Panc1 (cell line): ENCODE measurements at regions not wholly inside any gene's neighbourhood (a gene's known extent, or its start where the extent isn't known, plus 50 kb on each side); places are given as distances from the start of the nearest gene placed in this dataset.

ENCODE experiments used
- ATAC-seq: fragments of 200-7000 bp; cut with Tn5 transposase; 2 replicates; pipeline ENCODE4 v1.9.1; 2020; ENCODE audit warnings: mild to moderate bottlenecking, moderate library complexity
- BruUV-seq: library from RNA; stranded (reverse); fragments of 400-500 nt; replicated peaks from 2 replicates; lab custom pipeline; 2021; lab: Mats Ljungman, UMichigan
- CTCF ChIA-PET: fragments of 300-600 bp; sonication (Branson Sonifier 250); formaldehyde crosslinking; loops from one replicate; lab custom pipeline; 2022; ENCODE audit warnings: antibody characterized with exemption; lab: Charles Lee
- POLR2A ChIA-PET: fragments of 300-600 bp; sonication (Branson Sonifier 250); formaldehyde crosslinking; loops from one replicate; lab custom pipeline; 2022; ENCODE audit warnings: antibody characterized with exemption; lab: Charles Lee
- DNase-seq: peaks from one replicate; pipeline ENCODE4 v3.0.0-alpha.2; 2010; ENCODE audit warnings: low read depth, low spot score
- H3K27ac ChIP-seq: 2 replicates; pipeline ENCODE4 v1.5.1; 2011; ENCODE audit warnings: mild to moderate bottlenecking, low read length, inconsistent platforms
- H3K27me3 ChIP-seq: fragments of 200-500 bp; sonication (Bioruptor generic); 2 replicates; pipeline ENCODE4 v1.6.0; 2014; ENCODE audit warnings: low read length, inconsistent platforms; ENCODE audit not compliant: control insufficient read depth, insufficient read depth
- H3K36me3 ChIP-seq: fragments of 200-500 bp; sonication (Bioruptor generic); 2 replicates; pipeline ENCODE4 v1.5.1; 2014; ENCODE audit warnings: inconsistent platforms, mild to moderate bottlenecking, low read length, moderate library complexity; ENCODE audit not compliant: control insufficient read depth, insufficient read depth
- H3K4me1 ChIP-seq: 2 replicates; pipeline ENCODE4 v1.5.1; 2011; ENCODE audit warnings: inconsistent platforms, mild to moderate bottlenecking, low read length, moderate library complexity; ENCODE audit not compliant: control insufficient read depth, insufficient read depth
- H3K4me3 ChIP-seq, 2 experiments: 2 replicates each; pipeline ENCODE4 v1.5.1; 2011 to 2012; ENCODE audit warnings: low read depth in 2 of 2, low read length in 2 of 2, mild to moderate bottlenecking in 2 of 2, inconsistent platforms in 1 of 2, moderate library complexity in 1 of 2
- H3K9me3 ChIP-seq: fragments of 200-500 bp; sonication (Bioruptor generic); 2 replicates; pipeline ENCODE4 v1.5.1; 2014; ENCODE audit warnings: low read depth, mild to moderate bottlenecking, inconsistent platforms, low read length, moderate library complexity; ENCODE audit not compliant: control insufficient read depth, insufficient read depth
- CTCF ChIP-seq: fragments of 450-650 bp; IDR thresholded peaks from 2 replicates; pipeline ENCODE4 v1.5.1; 2017; ENCODE audit warnings: mild to moderate bottlenecking
- POLR2AphosphoS5 ChIP-seq: IDR thresholded peaks from 2 replicates; pipeline ENCODE4 v1.6.1; 2012; ENCODE audit warnings: mild to moderate bottlenecking, low read depth, low read length, moderate library complexity
- REST ChIP-seq, 2 experiments: IDR thresholded peaks; 2 replicates each; pipeline ENCODE4 v1.6.1; 2011 to 2012; ENCODE audit warnings: low read depth in 2 of 2, control low read depth in 1 of 2, low read length in 1 of 2, mild to moderate bottlenecking in 1 of 2, moderate library complexity in 1 of 2; ENCODE audit not compliant: insufficient read depth in 1 of 2
- SIN3A ChIP-seq: IDR thresholded peaks from 2 replicates; pipeline ENCODE4 v1.6.1; 2012; ENCODE audit warnings: low read depth, mild to moderate bottlenecking, low read length, moderate library complexity, borderline replicate concordance; ENCODE audit not compliant: insufficient read depth
- TCF7L2 ChIP-seq: IDR thresholded peaks from 2 replicates; pipeline ENCODE4 v1.6.1; 2011; ENCODE audit warnings: mild to moderate bottlenecking, low read depth, low read length, inconsistent platforms
- in situ Hi-C: cut with HindIII; loops from 2 replicates; pipeline ENCODE4 v1.10.0; 2016; ENCODE audit warnings: low sequenced_read_pairs, low pct_unique_long_range_greater_than_20kb
- intact Hi-C: fragments of 100-400 bp; cut with micrococcal nuclease; formaldehyde crosslinking; loops from one replicate; pipeline ENCODE4 v1.10.0; 2022; ENCODE audit not compliant: unreplicated experiment

DNA sequence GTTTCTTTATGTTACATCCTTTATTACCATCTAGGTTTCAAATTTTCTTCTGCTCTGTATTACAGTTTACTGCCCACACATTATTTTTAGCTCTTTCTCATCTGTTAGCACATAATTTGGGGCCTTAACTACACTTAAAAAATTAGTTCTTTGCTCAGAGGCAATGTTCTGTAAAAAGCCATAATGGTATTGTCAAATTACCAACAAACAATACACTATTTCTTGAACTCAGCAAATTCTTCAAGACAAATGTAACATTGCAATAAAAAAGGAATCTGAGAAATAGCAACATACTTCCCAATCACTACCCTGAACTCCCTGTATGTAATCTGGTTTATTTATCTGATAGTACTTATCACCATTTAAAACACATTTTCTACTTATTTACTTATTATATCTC, 448.6 kb upstream of the OPRM1 start:
- no TSS peak for BruUV-seq
- ATAC-seq (no peak), DNase-seq (no peak)
- CTCF ChIA-PET = no interaction called here
- Histone ChIP-seq H3K4me3 (no peak overlapping the region), H3K27ac (no peak overlapping the region), H3K4me1 (no peaks in the 10 kb centered on the region), H3K9me3 (no peaks in the 10 kb centered on the region), H3K27me3 (no peaks in the 10 kb centered on the region), H3K36me3 (no peaks in the 10 kb centered on the region; the same call in 1 of the 2 replicates)
- intact Hi-C loops = no loop called here
- POLR2A ChIA-PET = no interaction called here
- TF ChIP-seq POLR2AphosphoS5 = no peak
- TF ChIP-seq CTCF = no peak
- TF ChIP-seq REST (IDR thresholded peaks at IDR 0.05; ENCODE audit: insufficient read depth in 1 of 2, low read depth in 2 of 2, low read length in 1 of 2) = no peak
- no peak for TF ChIP-seq SIN3A
- no peak for TF ChIP-seq TCF7L2
- in situ Hi-C loops = no loop called here

GRCh38 chr6:153588330-153588729, 450.7 kb upstream of the OPRM1 start:
- CTCF ChIA-PET = no interaction called here

More at GRCh38 chr6:153588330-153588729, 450.7 kb upstream of the OPRM1 start:
- H3K9me3 ChIP-seq = no peaks in the 10 kb centered on the region
- no peak for DNase-seq
- POLR2A ChIA-PET = no interaction called here
- TF ChIP-seq SIN3A (no peak), REST (IDR thresholded peaks at IDR 0.05; ENCODE audit: insufficient read depth in 1 of 2, low read depth in 2 of 2, low read length in 1 of 2) (no peak), TCF7L2 (no peak), POLR2AphosphoS5 (no peak), CTCF (no peak)
- intact Hi-C loops (no loop called here), in situ Hi-C loops (no loop called here)
- H3K4me3 ChIP-seq = no peak overlapping the region
- no peaks in the 10 kb centered on the region; the same call in 1 of the 2 replicates for H3K36me3 ChIP-seq
- H3K27ac ChIP-seq = no peak overlapping the region
- H3K27me3 ChIP-seq = no peaks in the 10 kb centered on the region
- H3K4me1 ChIP-seq = no peaks in the 10 kb centered on the region
- no TSS peak for BruUV-seq
- no peak for ATAC-seq
